ENCODE measurements at regions not wholly inside any gene's neighbourhood (a gene's known extent, or its start where the extent isn't known, plus 50 kb on each side); places are given as distances from the start of the nearest gene placed in this dataset.

DNA sequence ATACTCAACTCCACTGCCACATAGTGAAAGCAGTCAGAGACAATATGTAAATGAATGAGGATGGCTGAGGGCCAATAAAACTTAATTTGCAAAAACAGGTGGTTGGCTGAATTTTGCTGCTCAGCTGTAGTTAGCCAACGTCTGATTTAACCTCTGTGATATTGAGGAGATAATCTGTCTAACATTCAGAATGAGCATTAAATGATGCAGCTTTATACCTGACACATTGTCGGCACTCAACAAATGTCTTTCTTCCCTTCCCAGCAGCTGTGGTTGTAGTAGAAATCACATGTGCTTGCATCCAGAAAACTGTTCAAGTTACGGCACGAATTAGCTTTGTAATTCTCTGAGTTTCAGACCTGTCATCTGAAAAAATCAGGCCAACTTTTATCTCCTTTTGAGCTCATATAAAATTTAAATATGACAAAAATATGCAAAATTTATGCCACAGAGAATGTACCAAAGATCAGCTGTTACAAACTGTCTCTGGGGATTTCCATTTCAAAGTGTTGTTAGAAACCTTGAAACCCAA, 1239.7 kb downstream of the GATA3 start:
- Histone ChIP-seq H3K27ac (replicated peaks; ENCODE audit: low read length) (no peak overlapping the region), H2BK15ac (ENCODE audit: low read length) (no peak overlapping the region), H3K4me1 (ENCODE audit: control insufficient read depth in 2 of 2, insufficient read depth in 1 of 2, low read depth in 1 of 2, low read length in 2 of 2) (no peaks in the 10 kb centered on the region), H2BK12ac (ENCODE audit: low read length) (no peak overlapping the region), H3K79me1 (ENCODE audit: low read depth, low read length) (no peaks in the 10 kb centered on the region), H2AFZ (ENCODE audit: low read length) (no peak overlapping the region), H3K4me3 (ENCODE audit: low read length in 2 of 2) (no peak overlapping the region), H4K91ac (ENCODE audit: low read depth, low read length, poor library complexity) (no peak overlapping the region), H4K8ac (ENCODE audit: low read depth, low read length) (no peak overlapping the region), H3K4ac (ENCODE audit: low read length) (no peak overlapping the region), H3K4me2 (ENCODE audit: insufficient read depth, low read length, poor library complexity, severe bottlenecking) (no peak overlapping the region), H2BK120ac (ENCODE audit: low read depth, low read length) (no peak overlapping the region), H3K14ac (ENCODE audit: low read length) (no peak overlapping the region), H3K9me3 (replicated peaks in 1 of 2; ENCODE audit: control insufficient read depth in 2 of 2, insufficient read depth in 1 of 2, low read depth in 1 of 2, low read length in 2 of 2) (no peaks in the 10 kb centered on the region), H3K27me3 (ENCODE audit: control insufficient read depth in 3 of 3, insufficient read depth in 3 of 3, low read depth in 1 of 3, low read length in 3 of 3) (no peaks in the 10 kb centered on the region), H2AK5ac (ENCODE audit: low read depth, low read length) (no peak overlapping the region), H3K18ac (ENCODE audit: low read length) (no peak overlapping the region), H3K9ac (ENCODE audit: low read depth, low read length, poor library complexity) (no peak overlapping the region), H2BK5ac (ENCODE audit: low read length) (no peak overlapping the region), H3K23ac (ENCODE audit: low read depth, low read length, poor library complexity) (no peak overlapping the region), H3K36me3 (replicated peaks in 1 of 2; ENCODE audit: control insufficient read depth in 2 of 2, insufficient read depth in 2 of 2, low read length in 2 of 2) (no peaks in the 10 kb centered on the region)
- no peak for DNase-seq (ENCODE audit: low spot score)
- WGBS, 2 donors (ENCODE audit: extremely low coverage in 2 of 2, insufficient read length in 2 of 2, insufficient replicate concordance in 1 of 2) = no CpG with 5 or more reads among the region's 4 CpGs

DNA sequence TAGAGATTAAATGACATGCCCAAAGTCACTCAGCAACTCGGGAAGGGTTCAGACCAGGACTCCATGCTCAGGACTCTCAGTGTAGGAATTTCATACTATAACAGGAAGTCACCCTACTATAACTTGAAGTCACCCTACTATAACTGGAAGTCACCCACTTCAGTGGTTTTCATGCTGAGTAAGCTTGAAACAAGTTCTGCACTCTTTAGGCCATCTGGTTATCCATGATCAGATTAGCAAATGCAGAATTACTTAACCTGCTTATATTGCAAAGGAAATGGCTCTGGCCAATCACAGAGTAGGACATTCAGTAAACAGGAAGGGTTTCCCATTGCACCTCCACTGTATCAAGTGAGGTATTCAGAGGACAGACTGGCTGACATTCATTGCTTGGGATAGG, 1240.4 kb downstream of the GATA3 start:
- no CpG with 5 or more reads among the region's 1 CpG for WGBS, 2 donors (ENCODE audit: extremely low coverage in 2 of 2, insufficient read length in 2 of 2, insufficient replicate concordance in 1 of 2)
- H3K4me2 ChIP-seq (ENCODE audit: insufficient read depth, low read length, poor library complexity, severe bottlenecking) = no peak overlapping the region
- no peak overlapping the region for H2BK12ac ChIP-seq (ENCODE audit: low read length)
- H3K27me3 ChIP-seq (ENCODE audit: control insufficient read depth in 3 of 3, insufficient read depth in 3 of 3, low read depth in 1 of 3, low read length in 3 of 3) = no peaks in the 10 kb centered on the region
- no peak overlapping the region for H3K4me3 ChIP-seq (ENCODE audit: low read length in 2 of 2)
- no peak overlapping the region for H2AK5ac ChIP-seq (ENCODE audit: low read depth, low read length)
- no peak overlapping the region for H3K23ac ChIP-seq (ENCODE audit: low read depth, low read length, poor library complexity)
- DNase-seq (ENCODE audit: low spot score) = no peak
- no peak overlapping the region for H4K91ac ChIP-seq (ENCODE audit: low read depth, low read length, poor library complexity)
- H3K9me3 ChIP-seq (replicated peaks in 1 of 2; ENCODE audit: control insufficient read depth in 2 of 2, insufficient read depth in 1 of 2, low read depth in 1 of 2, low read length in 2 of 2) = no peaks in the 10 kb centered on the region
- H2BK15ac ChIP-seq (ENCODE audit: low read length) = no peak overlapping the region
- no peak overlapping the region for H2BK120ac ChIP-seq (ENCODE audit: low read depth, low read length)
- no peak overlapping the region for H2BK5ac ChIP-seq (ENCODE audit: low read length)
- H3K27ac ChIP-seq (replicated peaks; ENCODE audit: low read length) = no peak overlapping the region
- no peaks in the 10 kb centered on the region for H3K79me1 ChIP-seq (ENCODE audit: low read depth, low read length)
- no peak overlapping the region for H3K4ac ChIP-seq (ENCODE audit: low read length)
- no peak overlapping the region for H3K18ac ChIP-seq (ENCODE audit: low read length)
- H4K8ac ChIP-seq (ENCODE audit: low read depth, low read length) = no peak overlapping the region
- no peaks in the 10 kb centered on the region for H3K36me3 ChIP-seq (replicated peaks in 1 of 2; ENCODE audit: control insufficient read depth in 2 of 2, insufficient read depth in 2 of 2, low read length in 2 of 2)
- no peak overlapping the region for H3K14ac ChIP-seq (ENCODE audit: low read length)
- no peak overlapping the region for H2AFZ ChIP-seq (ENCODE audit: low read length)
- no peak overlapping the region for H3K9ac ChIP-seq (ENCODE audit: low read depth, low read length, poor library complexity)
- no peaks in the 10 kb centered on the region for H3K4me1 ChIP-seq (ENCODE audit: control insufficient read depth in 2 of 2, insufficient read depth in 1 of 2, low read depth in 1 of 2, low read length in 2 of 2)

DNA sequence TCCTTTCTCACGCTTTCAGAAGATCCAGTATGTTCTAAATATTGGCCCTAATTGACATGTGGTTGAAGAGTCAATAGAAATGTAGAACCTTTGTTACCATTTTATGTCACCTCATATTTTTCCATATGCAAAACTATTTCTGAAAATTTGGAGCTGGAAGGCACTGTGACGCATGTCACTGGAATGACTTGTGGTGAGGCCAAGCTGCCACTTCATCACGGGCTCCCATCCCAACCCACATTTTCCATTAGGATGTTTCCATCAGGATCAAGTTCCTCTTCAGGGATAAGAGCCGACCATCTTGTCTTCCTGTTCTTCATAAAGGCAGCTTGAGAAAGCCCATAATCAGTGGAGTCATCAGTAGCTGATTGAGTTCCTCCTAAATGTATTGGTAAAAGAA, 1241.7 kb downstream of the GATA3 start:
- H3K14ac ChIP-seq (ENCODE audit: low read length) = no peak overlapping the region
- no peak overlapping the region for H4K91ac ChIP-seq (ENCODE audit: low read depth, low read length, poor library complexity)
- H2AK5ac ChIP-seq (ENCODE audit: low read depth, low read length) = no peak overlapping the region
- H2BK12ac ChIP-seq (ENCODE audit: low read length) = no peak overlapping the region
- no peak overlapping the region for H3K4me3 ChIP-seq (ENCODE audit: low read length in 2 of 2)
- H3K36me3 ChIP-seq (replicated peaks in 1 of 2; ENCODE audit: control insufficient read depth in 2 of 2, insufficient read depth in 2 of 2, low read length in 2 of 2) = no peaks in the 10 kb centered on the region
- H3K79me1 ChIP-seq (ENCODE audit: low read depth, low read length) = no peaks in the 10 kb centered on the region
- H3K9ac ChIP-seq (ENCODE audit: low read depth, low read length, poor library complexity) = no peak overlapping the region
- H2BK15ac ChIP-seq (ENCODE audit: low read length) = no peak overlapping the region
- no peaks in the 10 kb centered on the region for H3K9me3 ChIP-seq (replicated peaks in 1 of 2; ENCODE audit: control insufficient read depth in 2 of 2, insufficient read depth in 1 of 2, low read depth in 1 of 2, low read length in 2 of 2)
- H3K4me2 ChIP-seq (ENCODE audit: insufficient read depth, low read length, poor library complexity, severe bottlenecking) = no peak overlapping the region
- H3K18ac ChIP-seq (ENCODE audit: low read length) = no peak overlapping the region
- WGBS, 2 donors (ENCODE audit: extremely low coverage in 2 of 2, insufficient read length in 2 of 2, insufficient replicate concordance in 1 of 2) = no CpG with 5 or more reads among the region's 4 CpGs
- H3K4me1 ChIP-seq (ENCODE audit: control insufficient read depth in 2 of 2, insufficient read depth in 1 of 2, low read depth in 1 of 2, low read length in 2 of 2) = no peaks in the 10 kb centered on the region
- H2BK120ac ChIP-seq (ENCODE audit: low read depth, low read length) = no peak overlapping the region
- no peak overlapping the region for H3K4ac ChIP-seq (ENCODE audit: low read length)
- H2BK5ac ChIP-seq (ENCODE audit: low read length) = no peak overlapping the region
- no peak overlapping the region for H2AFZ ChIP-seq (ENCODE audit: low read length)
- DNase-seq (ENCODE audit: low spot score) = no peak
- H4K8ac ChIP-seq (ENCODE audit: low read depth, low read length) = no peak overlapping the region
- no peak overlapping the region for H3K23ac ChIP-seq (ENCODE audit: low read depth, low read length, poor library complexity)
- H3K27ac ChIP-seq (replicated peaks; ENCODE audit: low read length) = no peak overlapping the region
- no peaks in the 10 kb centered on the region for H3K27me3 ChIP-seq (ENCODE audit: control insufficient read depth in 3 of 3, insufficient read depth in 3 of 3, low read depth in 1 of 3, low read length in 3 of 3)

DNA sequence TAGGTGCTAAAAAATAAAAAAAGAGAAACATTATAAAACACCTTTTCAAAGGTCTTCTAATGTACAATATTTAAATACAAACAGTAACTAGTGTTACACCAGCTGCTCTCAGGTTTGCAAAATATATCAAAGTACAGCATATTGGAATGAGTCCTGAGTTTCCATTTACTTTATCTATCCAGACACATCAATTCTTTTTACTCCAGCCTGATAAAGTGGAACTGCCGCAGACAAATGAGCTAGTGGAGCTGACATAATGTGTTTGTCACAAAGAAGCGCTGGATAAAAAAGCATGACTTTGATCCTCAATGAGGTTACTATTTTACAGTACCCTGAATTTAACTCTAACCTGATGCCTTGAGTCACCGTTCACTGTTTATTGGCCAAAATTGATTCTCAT, 1243.1 kb downstream of the GATA3 start:
- no peak overlapping the region for H2BK12ac ChIP-seq (ENCODE audit: low read length)
- no peak overlapping the region for H2BK120ac ChIP-seq (ENCODE audit: low read depth, low read length)

More for the DNA sequence above, 1243.1 kb downstream of the GATA3 start:
- no peak overlapping the region for H3K9ac ChIP-seq (ENCODE audit: low read depth, low read length, poor library complexity)
- no peak overlapping the region for H2BK15ac ChIP-seq (ENCODE audit: low read length)
- no peaks in the 10 kb centered on the region for H3K27me3 ChIP-seq (ENCODE audit: control insufficient read depth in 3 of 3, insufficient read depth in 3 of 3, low read depth in 1 of 3, low read length in 3 of 3)
- WGBS, 2 donors (ENCODE audit: extremely low coverage in 2 of 2, insufficient read length in 2 of 2, insufficient replicate concordance in 1 of 2) = no CpG with 5 or more reads among the region's 3 CpGs
- no peak overlapping the region for H4K91ac ChIP-seq (ENCODE audit: low read depth, low read length, poor library complexity)
- H4K8ac ChIP-seq (ENCODE audit: low read depth, low read length) = no peak overlapping the region
- no peak overlapping the region for H2AK5ac ChIP-seq (ENCODE audit: low read depth, low read length)
- no peak overlapping the region for H3K4ac ChIP-seq (ENCODE audit: low read length)
- no peak overlapping the region for H2BK5ac ChIP-seq (ENCODE audit: low read length)
- no peak overlapping the region for H3K14ac ChIP-seq (ENCODE audit: low read length)
- H3K79me1 ChIP-seq (ENCODE audit: low read depth, low read length) = no peaks in the 10 kb centered on the region
- H3K9me3 ChIP-seq (replicated peaks in 1 of 2; ENCODE audit: control insufficient read depth in 2 of 2, insufficient read depth in 1 of 2, low read depth in 1 of 2, low read length in 2 of 2) = no peaks in the 10 kb centered on the region
- H3K4me1 ChIP-seq (ENCODE audit: control insufficient read depth in 2 of 2, insufficient read depth in 1 of 2, low read depth in 1 of 2, low read length in 2 of 2) = no peaks in the 10 kb centered on the region
- no peak overlapping the region for H3K18ac ChIP-seq (ENCODE audit: low read length)
- no peak overlapping the region for H2AFZ ChIP-seq (ENCODE audit: low read length)
- no peak overlapping the region for H3K23ac ChIP-seq (ENCODE audit: low read depth, low read length, poor library complexity)
- no peaks in the 10 kb centered on the region for H3K36me3 ChIP-seq (replicated peaks in 1 of 2; ENCODE audit: control insufficient read depth in 2 of 2, insufficient read depth in 2 of 2, low read length in 2 of 2)
- H3K27ac ChIP-seq (replicated peaks; ENCODE audit: low read length) = no peak overlapping the region
- no peak overlapping the region for H3K4me2 ChIP-seq (ENCODE audit: insufficient read depth, low read length, poor library complexity, severe bottlenecking)
- no peak overlapping the region for H3K4me3 ChIP-seq (ENCODE audit: low read length in 2 of 2)
- peak; percentile 17 for DNase-seq (ENCODE audit: low spot score)

Data from neuronal stem cell (in vitro differentiated cells).